Thyroid gland (tissue), 4 donors: ENCODE measurements at regions not wholly inside any gene's neighbourhood (a gene's known extent, or its start where the extent isn't known, plus 50 kb on each side); places are given as distances from the start of the nearest gene placed in this dataset.

Experiments
- DNase-seq, 2 donors: peaks; one replicate each; pipeline ENCODE4 v3.0.0-alpha.2; 2019
- H3K27ac ChIP-seq, 3 donors: fragments of 200-600 bp; sonication (generic); 1 replicate in 2 of 3; 2 replicates in 1 of 3; pipeline ENCODE4 v1.5.1; 2016 to 2019; ENCODE audit warnings: mild to moderate bottlenecking in 1 of 3, moderate library complexity in 1 of 3
- H3K27me3 ChIP-seq: fragments of 200-600 bp; sonication (generic); one replicate; pipeline ENCODE4 v1.5.1; 2019
- H3K36me3 ChIP-seq, 2 donors: fragments of 200-600 bp; sonication (generic); one replicate each; pipeline ENCODE4 v1.5.1; 2016 to 2019
- H3K4me1 ChIP-seq, 2 donors: fragments of 200-600 bp; sonication (generic); one replicate each; pipeline ENCODE4 v1.5.1; 2017 to 2019
- H3K4me3 ChIP-seq, 3 donors: fragments of 200-600 bp; sonication (generic); replicated peaks in 1 of 3; 1 replicate in 2 of 3; 2 replicates in 1 of 3; pipeline ENCODE4 v1.5.1; 2016; ENCODE audit warnings: mild to moderate bottlenecking in 1 of 3
- H3K9me3 ChIP-seq: fragments of 200-600 bp; sonication (generic); one replicate; pipeline ENCODE4 v1.5.1; 2017
- POLR2A ChIP-seq, 2 donors: fragments of 450-650 bp; IDR thresholded peaks; one replicate each; pipeline ENCODE4 v1.6.1; 2017; ENCODE audit warnings: antibody characterized with exemption in 2 of 2, mild to moderate bottlenecking in 2 of 2, moderate library complexity in 1 of 2
- WGBS, 2 donors: methylation state at CpG; one replicate each; pipeline ENCODE4 v1.1.5; 2017; 5-methylcytosine and 5-hydroxymethylcytosine counted together
- intact Hi-C: fragments of 100-400 bp; cut with DNase I; formaldehyde crosslinking; loops from one replicate; pipeline ENCODE4 v1.15.1; 2023
- TF ChIP-seq, protein P1 (sequence below), 6 experiments: fragments of 200-600 bp in 3 of 6; fragments of 450-650 bp in 3 of 6; sonication (generic) in 3 of 6; IDR thresholded peaks; one replicate each; pipeline ENCODE4 v1.5.1; 2016 to 2019; ENCODE audit warnings: antibody characterized with exemption in 6 of 6, mild to moderate bottlenecking in 2 of 6, inconsistent platforms in 1 of 6, moderate library complexity in 1 of 6

GRCh38 chr4:12712648-12713339 is 771.3 kb downstream of the RAB28 start:
- no peak for DNase-seq
- WGBS, 2 donors, result 76 to 85% methylated on average over 7 to 8 of the region's 8 CpGs
- H3K9me3 ChIP-seq, result no peaks in the 10 kb centered on the region
- no peak overlapping the region for H3K4me3 ChIP-seq
- no peak for TF ChIP-seq POLR2A (IDR thresholded peaks at IDR 0.05)
- TF ChIP-seq, protein P1, sequence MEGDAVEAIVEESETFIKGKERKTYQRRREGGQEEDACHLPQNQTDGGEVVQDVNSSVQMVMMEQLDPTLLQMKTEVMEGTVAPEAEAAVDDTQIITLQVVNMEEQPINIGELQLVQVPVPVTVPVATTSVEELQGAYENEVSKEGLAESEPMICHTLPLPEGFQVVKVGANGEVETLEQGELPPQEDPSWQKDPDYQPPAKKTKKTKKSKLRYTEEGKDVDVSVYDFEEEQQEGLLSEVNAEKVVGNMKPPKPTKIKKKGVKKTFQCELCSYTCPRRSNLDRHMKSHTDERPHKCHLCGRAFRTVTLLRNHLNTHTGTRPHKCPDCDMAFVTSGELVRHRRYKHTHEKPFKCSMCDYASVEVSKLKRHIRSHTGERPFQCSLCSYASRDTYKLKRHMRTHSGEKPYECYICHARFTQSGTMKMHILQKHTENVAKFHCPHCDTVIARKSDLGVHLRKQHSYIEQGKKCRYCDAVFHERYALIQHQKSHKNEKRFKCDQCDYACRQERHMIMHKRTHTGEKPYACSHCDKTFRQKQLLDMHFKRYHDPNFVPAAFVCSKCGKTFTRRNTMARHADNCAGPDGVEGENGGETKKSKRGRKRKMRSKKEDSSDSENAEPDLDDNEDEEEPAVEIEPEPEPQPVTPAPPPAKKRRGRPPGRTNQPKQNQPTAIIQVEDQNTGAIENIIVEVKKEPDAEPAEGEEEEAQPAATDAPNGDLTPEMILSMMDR (IDR thresholded peaks at IDR 0.05), result no peak
- intact Hi-C loops, result no loop called here
- H3K27me3 ChIP-seq, result no peaks in the 10 kb centered on the region
- H3K36me3 ChIP-seq, result no peaks in the 10 kb centered on the region
- no peak overlapping the region for H3K27ac ChIP-seq
- no peaks in the 10 kb centered on the region for H3K4me1 ChIP-seq

DNA sequence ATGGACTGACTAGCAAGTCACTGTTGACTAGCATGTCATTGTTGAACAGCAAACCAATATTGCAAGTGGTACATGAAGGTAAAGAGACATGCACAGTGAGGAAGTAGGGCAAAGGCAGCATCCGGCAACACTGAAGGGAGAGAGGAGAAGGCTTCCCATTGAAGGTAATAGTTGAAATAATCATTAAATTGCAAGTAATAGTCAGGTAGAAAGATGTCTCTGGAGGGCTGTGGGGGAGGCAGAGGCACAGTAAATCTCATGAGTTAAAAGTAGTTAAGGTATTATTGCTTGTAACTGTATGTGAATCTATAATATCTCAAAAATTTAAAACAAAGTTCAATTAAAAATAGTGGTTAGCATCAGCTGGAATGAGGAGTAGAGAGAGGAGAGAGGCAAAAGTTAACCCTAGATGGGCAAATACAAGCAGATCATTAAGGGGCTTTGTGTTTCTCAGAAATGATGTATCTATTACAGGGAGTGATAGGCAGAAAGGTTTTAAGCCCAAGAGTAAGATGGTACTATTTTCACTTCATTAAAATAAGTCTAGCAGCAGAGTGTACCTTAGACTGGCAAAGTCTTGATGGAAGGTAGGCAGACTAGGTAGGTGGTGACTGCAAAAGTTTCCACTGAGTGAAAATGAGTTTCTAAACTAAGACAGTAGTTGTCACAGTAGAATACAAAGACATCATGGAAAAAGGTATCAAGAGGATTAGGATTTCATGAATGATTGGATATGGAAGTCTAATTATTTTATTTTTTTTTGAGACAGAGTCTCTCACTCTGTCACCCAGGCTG is 776.6 kb downstream of the RAB28 start:
- WGBS, 2 donors, result 93 to 94% methylated on average over 1 of the region's 1 CpG
- Histone ChIP-seq H3K27ac (no peak overlapping the region), H3K27me3 (no peaks in the 10 kb centered on the region), H3K4me1 (no peaks in the 10 kb centered on the region), H3K36me3 (no peaks in the 10 kb centered on the region), H3K4me3 (no peak overlapping the region), H3K9me3 (no peaks in the 10 kb centered on the region)
- TF ChIP-seq POLR2A (IDR thresholded peaks at IDR 0.05), result no peak
- TF ChIP-seq, protein P1 (IDR thresholded peaks at IDR 0.05), result no peak
- DNase-seq, result no peak
- intact Hi-C loops, result no loop called here

- 31 to 35% methylated on average over 9 of the region's 9 CpGs for WGBS, 2 donors
- Histone ChIP-seq H3K4me1 (no peaks in the 10 kb centered on the region), H3K36me3 (no peaks in the 10 kb centered on the region), H3K27ac (no peak overlapping the region), H3K27me3 (no peaks in the 10 kb centered on the region), H3K4me3 (no peak overlapping the region), H3K9me3 (no peaks in the 10 kb centered on the region)
- no peak for TF ChIP-seq POLR2A (IDR thresholded peaks at IDR 0.05)
- TF ChIP-seq, protein P1 (IDR thresholded peaks at IDR 0.05), result no peak
- intact Hi-C loops, result no loop called here
- DNase-seq, result no peak
Observed at GRCh38 chr4:12703036-12703435, 781.1 kb downstream of the RAB28 start.

- DNase-seq, result no peak
- H3K36me3 ChIP-seq, result no peaks in the 10 kb centered on the region
- H3K9me3 ChIP-seq, result no peaks in the 10 kb centered on the region
- no peak overlapping the region for H3K4me3 ChIP-seq
- H3K27ac ChIP-seq, result no peak overlapping the region
- H3K27me3 ChIP-seq, result no peaks in the 10 kb centered on the region
- no peaks in the 10 kb centered on the region for H3K4me1 ChIP-seq
- intact Hi-C loops, result no loop called here
- TF ChIP-seq, protein P1 (IDR thresholded peaks at IDR 0.05), result no peak
- no peak for TF ChIP-seq POLR2A (IDR thresholded peaks at IDR 0.05)
- 89 to 100% methylated on average over 1 of the region's 1 CpG for WGBS, 2 donors
Observed at GRCh38 chr4:12701384-12701783, 782.8 kb downstream of the RAB28 start.

- Histone ChIP-seq H3K9me3 (no peaks in the 10 kb centered on the region), H3K27ac (no peak overlapping the region), H3K36me3 (no peaks in the 10 kb centered on the region), H3K4me1 (no peaks in the 10 kb centered on the region), H3K4me3 (no peak overlapping the region), H3K27me3 (no peaks in the 10 kb centered on the region)
- no peak for TF ChIP-seq POLR2A (IDR thresholded peaks at IDR 0.05)
- TF ChIP-seq, protein P1 (IDR thresholded peaks at IDR 0.05), result no peak
- 76% methylated on average over 2 of the region's 2 CpGs for WGBS, 2 donors
- intact Hi-C loops, result no loop called here
- DNase-seq, result no peak
Observed at GRCh38 chr4:12697970-12698369, 786.2 kb downstream of the RAB28 start.
